ENCODE measurements at regions not wholly inside any gene's neighbourhood (a gene's known extent, or its start where the extent isn't known, plus 50 kb on each side); places are given as distances from the start of the nearest gene placed in this dataset.

GRCh38 chr11:115927823-115928329 is 423.7 kb upstream of the CADM1 start:
- TF ChIP-seq CSDC2 (CRISPR knock-in tag; IDR thresholded peaks at IDR 0.05) (no peak), GLIS3 (CRISPR knock-in tag; IDR thresholded peaks at IDR 0.05) (no peak), BACH2 (CRISPR knock-in tag; IDR thresholded peaks at IDR 0.05; ENCODE audit: borderline replicate concordance) (no peak), TOX (CRISPR knock-in tag; IDR thresholded peaks at IDR 0.05; ENCODE audit: borderline replicate concordance) (no peak), RARB (CRISPR knock-in tag; IDR thresholded peaks at IDR 0.05) (no peak), PATZ1 (CRISPR knock-in tag; IDR thresholded peaks at IDR 0.05; ENCODE audit: borderline replicate concordance) (no peak)
